HG03103 (cell line): ENCODE measurements at regions not wholly inside any gene's neighbourhood (a gene's known extent, or its start where the extent isn't known, plus 50 kb on each side); places are given as distances from the start of the nearest gene placed in this dataset.
"Not testable (repeated sequence)": the region's sequence is repeated elsewhere in the genome, so short reads cannot be mapped to it uniquely, and the experiment has no call there.

Experiments used
- ATAC-seq: cut with Tn5 transposase; IDR thresholded peaks from one replicate; pipeline ENCODE4 v1.9.1; 2021; ENCODE audit warnings: low read depth; ENCODE audit not compliant: unreplicated experiment

DNA sequence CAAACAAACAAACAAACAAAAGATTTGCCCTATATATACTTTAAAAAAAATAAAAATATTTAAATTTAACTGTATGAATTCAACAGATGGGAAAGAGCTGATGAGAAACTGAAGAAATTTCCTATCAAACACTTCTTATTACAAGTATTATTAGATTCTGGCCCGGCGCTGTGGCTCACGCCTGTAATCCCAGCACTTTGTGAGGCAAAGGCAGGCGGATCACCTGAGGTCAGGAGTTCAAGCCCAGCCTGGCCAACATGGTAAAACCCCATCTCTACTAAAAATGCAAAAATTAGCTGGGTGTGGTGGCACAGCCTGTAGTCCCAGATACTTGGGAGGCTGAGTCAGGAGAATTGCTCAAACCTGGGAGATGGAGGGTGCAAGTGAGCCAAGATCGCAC lies 180.8 kb downstream of the ABCC12 start:
- ATAC-seq = not testable (repeated sequence)

DNA sequence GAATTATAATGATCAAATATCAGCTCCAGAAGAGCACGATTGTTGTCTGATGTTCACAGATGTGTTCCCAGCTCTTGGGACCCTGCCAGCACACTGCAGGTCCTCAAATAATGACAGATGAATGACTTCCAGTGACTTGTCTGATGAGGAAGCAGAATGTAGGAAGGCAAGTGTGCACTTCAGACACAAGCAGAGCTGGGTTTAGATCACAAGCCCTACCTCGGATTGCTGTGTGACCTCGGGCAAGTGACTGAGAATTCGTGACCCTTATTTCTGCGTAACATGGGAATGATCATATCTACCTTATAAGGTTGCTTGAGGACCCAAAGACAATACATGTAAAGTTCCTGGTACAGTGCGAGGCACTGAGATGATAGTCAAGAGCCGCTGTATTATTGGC lies 182.2 kb downstream of the ABCC12 start:
- no peak for ATAC-seq

DNA sequence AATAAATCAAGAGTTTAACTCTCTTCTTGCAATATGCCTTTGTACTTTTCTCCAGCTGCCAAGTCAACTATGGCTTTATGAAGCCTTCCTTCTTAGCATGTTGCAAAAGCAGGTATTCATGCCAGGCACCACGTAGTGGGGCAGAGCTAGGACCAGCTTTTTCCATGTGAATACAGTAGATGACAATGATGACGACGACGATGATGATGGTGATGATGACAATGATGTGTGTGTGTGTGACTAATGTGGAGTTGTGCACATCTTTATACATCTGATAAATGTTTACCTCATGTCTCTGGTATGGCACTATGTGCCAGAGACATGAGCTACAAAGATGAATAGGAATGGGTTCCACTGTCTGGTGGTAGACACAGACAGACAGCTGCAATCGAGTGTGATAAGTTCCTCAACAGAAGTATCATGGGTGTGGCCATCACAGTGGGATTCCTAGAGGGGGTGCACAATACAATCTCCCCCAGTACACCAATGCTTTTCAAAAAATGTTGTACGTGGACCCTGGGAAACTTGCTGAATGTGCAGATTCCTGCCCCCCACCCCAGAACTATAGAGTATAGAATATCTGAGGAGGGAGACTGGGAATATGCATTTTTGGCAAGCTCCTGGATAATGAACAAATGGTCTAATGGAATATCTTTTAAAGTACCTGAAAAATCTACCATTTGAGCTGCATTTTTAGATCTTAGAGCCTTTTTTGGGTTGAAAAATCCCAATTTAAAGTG lies 183.4 kb downstream of the ABCC12 start:
- ATAC-seq = no peak

DNA sequence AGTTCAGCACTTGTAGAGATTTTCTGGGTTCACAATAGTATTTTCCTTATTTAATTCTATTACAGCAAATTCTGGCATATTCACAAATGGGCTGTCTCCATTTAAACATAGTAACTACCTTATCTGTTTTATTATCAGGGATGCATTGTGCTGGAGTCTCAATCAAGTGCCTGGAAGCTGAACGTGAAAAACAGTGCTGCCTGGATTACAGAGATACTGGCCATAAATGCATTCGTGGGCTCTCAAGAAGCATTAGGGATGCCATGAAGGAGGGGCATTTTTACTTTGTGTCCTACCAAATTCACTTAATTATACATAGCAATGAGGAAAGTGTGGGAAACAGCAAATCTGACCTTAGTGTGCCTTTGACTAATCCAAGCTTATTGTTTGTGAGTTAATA lies 184.6 kb downstream of the ABCC12 start:
- no peak for ATAC-seq

DNA sequence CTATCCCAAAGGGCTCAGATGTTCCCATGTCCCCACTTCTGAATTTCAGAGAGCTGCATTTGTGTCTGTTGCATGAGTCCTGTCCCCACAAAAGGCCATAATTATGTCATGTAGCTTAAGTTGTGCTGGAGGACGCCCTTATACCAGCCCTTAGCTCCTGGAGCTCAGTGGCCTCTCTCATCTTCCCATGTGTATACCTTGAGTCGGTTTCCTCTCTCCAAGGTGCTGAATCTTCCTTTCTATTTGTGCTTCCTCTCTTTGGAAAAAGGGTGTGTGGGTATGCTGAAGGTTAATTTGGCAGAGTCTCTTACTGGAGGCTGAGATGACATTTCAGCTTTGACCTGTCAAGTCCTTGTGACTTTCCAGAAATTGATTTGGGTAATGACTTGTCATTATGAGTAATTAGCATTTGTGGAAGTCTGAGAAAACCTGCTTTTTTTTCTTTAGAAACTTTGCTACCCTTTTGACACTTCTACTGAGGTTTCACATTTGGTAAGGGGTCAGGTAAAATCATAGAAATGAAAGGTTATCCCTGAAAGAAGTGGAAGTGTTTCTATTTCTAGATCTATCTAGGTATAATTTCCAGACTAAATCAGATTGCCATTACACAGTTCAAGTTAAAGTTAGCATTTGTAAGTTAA lies 185.4 kb downstream of the ABCC12 start:
- ATAC-seq = no peak

DNA sequence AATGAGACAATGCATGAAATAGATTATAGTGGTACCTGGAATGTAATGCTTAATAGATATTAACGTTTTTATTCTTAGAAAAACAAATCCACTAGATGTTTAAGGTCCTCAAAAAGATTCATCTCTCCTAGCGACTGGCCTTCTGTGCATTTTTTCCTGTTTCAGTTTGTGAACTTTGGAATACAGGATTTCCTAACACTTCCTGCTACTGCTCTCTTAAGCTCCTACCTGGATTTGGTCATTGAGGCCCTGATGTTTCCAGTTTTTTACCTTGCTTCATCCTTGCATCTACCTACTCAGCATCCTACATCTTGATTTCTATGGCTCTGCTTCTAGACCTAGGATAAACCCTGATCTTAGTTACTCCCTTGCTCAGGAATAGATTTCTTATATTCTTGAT lies 188.4 kb downstream of the ABCC12 start:
- no peak for ATAC-seq

DNA sequence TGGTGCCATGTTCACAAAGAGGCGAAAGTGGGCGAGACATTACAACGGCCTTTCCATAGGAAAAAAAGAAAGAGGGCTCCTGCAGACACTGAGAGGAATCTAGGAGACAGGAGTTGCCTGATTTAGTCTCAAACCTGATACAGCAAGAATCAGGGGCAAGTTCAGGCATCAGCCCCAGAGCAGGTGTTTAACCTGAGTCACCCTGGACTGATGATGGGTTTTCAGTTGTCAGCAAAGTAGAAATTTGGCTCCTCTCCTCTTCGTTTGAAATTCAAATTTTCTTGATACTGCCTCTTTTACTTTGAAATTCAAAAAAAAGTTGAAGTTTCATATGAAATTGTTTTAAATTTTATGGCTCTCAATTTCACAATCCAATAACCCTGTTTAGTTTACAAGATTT lies 189.5 kb downstream of the ABCC12 start:
- ATAC-seq = no peak

DNA sequence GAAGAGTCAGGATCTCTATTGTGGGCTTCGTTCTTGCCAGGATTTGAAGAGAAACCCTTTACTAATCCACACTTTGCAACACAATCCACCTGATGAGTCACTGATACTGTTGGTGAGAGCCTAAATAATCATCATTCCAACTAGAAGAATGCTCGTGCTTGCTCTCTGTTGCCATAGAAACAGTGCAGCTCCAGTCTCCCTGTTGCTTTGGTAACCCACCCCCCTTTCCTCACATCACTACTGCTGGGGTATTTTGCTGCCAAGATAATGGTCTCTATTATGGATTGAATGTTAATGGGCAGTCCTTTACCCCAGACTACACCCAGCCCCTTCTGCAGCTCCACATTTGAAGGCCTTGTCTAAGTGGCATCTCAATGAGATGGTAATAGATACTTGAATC lies 190.4 kb downstream of the ABCC12 start:
- no peak for ATAC-seq

DNA sequence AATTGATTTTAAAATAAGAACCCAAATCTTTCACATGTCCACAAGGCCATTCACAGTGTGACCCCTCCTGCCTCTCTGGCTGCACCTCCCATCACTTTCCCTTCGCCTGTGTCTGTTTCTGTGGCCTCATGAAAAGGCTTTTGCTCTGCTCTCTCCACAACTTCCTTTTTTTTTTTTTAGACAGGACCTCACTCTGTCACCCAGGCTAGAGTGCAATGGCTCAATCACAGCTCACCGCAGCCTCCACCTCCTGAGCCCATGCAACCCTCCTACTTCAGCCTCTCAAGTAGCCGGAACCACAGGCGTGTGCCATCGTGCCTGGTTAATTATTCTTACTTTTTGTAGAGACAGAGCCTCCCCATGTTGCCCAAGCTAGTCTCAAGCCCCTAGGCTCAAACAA lies 197.1 kb downstream of the ABCC12 start:
- ATAC-seq = no peak

DNA sequence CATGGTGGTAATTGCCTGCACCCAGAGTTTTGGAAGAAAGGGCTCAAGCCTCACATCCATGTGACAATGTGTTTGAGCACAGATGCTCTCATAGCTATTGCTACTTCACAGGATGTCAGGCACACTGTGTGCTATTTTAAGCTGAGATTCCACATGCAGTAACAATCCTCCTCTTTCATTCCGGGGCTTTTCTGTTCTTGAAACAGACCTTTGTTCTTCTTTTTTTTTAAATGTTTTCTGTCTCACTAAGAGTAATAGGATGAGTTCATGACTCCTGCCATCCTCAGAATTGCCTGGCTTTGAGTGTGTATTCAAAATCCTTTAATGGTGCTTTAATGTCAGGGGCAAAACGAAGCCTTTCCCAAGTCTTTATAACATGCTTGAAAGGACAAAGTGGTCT lies 198.9 kb downstream of the ABCC12 start:
- ATAC-seq = no peak

DNA sequence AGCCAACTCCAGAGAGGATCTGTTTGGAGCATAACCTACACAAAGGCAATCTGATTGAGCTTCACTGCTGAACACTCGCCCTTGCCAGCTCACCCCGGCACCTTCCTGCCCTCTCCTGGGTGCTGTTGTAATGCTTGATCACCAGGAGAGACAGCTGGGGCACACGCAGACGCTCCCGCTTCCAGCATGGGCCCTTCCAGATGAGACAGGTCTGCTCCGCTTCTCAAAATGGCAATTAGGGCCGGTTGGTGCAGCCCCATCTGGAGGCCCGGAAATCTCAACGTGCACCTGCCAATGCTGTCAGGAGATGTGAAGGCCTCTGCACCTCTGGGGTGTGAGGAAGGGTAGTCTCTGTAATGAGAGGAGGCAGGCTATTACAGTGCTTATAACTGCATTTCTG lies 206.1 kb downstream of the ABCC12 start:
- no peak for ATAC-seq

DNA sequence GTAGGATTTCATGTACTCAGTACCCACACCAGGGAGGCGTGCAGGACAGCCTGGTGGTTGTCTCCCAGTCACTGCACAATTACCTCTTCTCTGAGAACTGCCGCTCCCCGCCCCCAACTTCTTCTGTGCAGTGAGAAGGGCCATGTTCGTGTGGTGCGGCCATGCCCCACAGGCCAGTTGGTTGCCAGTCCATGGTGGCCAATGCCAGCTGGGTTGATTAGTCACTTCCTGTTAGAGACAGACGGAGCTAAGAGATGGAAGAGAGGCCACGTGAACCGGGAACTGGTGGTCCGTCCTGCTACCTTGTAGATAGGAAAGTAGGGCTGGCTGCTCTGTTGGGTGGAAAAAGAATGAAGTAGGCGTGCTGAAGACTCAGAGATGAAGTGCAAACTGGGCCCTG lies 206.5 kb downstream of the ABCC12 start:
- no peak for ATAC-seq

DNA sequence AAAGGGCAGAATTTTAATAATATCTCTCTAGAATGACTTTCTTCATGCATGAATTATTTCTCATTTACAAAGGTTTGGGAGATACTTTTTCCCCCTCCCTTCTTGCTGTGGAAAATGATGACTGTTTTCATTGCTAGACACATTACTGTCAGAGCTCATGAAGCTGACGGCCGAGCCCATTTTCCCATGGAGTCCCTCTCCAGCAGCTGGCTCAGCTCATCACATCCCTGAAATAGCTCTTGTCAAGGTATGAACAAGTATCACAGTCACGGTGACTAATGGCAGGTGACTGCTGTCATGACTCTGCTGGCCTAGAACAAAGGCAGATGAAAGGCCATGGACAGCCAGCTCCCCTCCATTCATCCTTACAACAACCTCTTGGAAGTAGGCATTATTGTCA lies 208.1 kb downstream of the ABCC12 start:
- ATAC-seq = no peak

DNA sequence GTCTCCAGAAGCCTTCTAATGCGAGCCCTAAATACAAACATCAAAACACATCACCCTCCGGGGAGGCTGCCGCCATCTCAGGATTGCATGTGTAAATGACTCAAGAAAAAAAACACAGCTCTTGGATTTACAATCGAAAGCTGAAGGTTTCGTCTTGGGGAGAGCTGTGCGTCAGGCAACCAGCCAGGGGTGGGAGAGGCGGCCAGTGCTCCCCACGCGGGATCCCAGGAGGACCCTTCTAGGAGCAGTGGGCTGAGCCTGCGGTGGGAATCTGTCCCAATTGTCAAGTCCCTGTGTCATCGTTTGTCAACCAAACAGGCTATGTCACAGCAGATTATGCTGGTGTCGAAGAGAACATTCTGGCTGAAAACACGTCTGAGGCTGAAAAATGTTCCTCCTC lies 209.7 kb downstream of the ABCC12 start:
- no peak for ATAC-seq

DNA sequence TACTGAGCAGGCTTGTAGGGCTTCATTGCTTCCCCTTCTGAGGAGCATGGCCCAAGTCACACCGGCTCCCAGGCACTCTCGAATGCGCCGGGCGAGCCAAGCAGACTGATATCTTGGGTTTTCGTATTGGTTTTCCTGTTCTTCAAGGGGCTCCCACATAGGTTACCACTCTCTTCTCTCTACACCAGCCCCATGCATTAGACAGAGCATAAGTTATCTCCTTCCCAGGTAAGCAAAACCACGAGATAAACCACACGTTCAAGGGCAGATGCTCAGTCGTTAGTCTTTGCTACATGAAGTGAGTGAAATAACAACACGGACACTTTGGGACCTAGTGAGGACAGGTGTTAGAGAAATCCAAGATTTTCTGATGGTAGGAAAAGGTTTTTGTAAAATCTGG lies 211.2 kb downstream of the ABCC12 start:
- ATAC-seq = no peak

DNA sequence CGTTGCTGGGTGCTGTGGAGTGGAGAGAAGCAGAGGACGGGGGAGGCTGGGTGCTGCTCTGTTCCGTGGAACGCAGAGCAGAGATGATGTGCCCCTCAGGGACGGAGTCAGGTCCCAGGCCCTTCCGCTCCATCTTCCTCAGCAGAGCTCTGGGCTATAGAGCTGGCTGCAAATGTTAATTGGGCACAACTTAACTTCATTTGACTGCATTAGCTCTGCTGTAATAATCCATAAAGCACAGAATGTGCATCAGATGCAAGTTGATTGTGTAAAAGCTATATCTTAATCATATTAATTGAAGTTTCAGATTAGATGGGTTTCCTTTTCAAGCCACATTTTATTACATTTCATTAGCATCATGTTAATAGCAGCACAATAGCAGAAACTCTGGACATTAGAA lies 212.6 kb downstream of the ABCC12 start:
- ATAC-seq = no peak

DNA sequence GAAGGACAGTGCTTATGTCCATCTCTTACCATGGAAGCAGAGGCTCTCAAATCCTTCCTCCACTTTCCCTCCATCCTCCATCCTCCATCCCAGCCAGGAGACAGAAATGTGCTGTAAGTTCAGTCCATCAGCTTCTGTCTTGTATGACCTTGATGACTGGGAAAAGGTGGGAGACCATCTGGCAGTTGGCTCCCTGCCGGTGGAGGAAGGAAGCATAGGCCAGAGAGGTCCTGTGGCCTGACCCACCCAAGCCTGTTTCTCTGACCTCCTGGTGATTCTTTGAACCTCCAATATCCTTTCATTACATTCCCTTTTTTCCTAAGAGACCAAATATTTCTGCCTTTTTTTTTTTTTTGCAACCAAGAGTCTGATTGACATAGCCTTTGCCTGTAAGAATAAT lies 215.3 kb downstream of the ABCC12 start:
- no peak for ATAC-seq

DNA sequence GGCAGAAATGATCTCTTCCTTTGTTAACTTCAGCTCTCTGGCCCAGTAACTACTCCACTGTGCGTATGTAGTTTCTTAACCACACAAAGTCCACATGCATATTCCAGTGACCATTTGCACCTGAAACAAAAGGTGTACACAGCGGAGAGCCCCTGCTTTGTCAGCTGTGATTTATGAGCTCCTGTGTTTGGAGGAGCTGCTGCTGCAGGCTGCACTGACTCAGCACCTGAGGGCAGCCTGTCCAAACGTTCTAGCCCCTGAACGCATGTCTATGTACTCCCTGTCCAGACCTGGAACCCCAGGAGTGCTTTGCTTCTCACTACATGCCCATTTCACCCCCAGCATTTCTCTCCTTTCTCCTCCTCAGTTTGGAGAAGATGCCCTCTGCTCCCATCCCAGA lies 216.1 kb downstream of the ABCC12 start:
- no peak for ATAC-seq

DNA sequence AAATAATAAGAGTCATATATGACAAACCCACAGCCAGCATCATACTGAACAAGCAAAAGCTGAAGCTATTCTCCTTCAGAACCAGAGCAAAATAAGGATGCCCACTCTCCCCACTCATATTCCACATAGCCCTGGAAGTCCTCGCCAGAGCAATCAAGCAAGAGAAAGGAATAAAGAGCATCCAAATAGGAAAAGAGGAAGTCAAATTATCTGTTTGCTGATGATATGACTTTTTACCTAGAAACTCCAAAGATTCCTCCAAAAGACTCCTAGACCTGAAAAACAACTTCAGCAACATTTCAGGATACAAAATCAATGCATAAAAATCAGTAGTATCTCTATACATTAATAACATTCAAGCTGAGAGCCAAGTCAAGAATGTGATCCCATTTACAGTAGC lies 217.5 kb downstream of the ABCC12 start:
- no peak for ATAC-seq

DNA sequence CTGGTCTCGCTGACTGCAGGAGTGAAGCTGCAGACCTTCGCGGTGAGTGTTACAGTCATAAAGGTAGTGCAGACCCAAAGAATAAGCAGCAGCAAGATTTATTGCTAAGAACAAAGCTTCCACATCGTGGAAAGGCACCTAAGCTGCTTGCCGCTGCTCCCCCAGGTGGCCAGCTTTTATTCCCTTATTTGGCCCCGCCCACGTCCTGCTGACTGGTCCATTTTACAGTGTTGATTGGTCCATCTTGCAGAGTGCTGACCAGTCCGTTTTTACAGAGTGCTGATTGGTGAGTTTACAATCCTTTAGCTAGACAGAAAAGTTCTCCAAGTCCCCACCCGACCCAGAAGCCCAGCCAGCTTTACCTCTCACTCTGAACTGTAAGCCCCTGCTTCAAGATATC lies 227.8 kb downstream of the ABCC12 start:
- ATAC-seq = no peak

DNA sequence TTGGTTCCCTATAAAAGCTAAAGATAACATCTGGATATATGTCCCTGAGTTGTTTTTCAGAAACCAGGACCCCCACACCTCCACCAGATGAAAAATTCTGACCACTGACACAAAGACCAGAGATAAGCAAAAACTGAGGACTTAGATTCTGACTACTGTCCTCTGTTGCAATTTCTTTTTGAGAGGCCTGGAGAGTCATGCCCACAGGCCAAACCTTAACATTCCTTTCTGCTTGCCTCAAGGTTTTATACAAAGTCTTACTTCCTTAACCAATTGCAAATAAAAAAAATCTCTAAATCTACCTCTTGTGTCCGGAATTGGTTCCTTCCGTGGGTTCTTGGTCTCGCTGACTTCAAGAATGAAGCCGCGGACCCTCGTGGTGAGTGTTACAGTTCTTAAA lies 228.5 kb downstream of the ABCC12 start:
- ATAC-seq = no peak

DNA sequence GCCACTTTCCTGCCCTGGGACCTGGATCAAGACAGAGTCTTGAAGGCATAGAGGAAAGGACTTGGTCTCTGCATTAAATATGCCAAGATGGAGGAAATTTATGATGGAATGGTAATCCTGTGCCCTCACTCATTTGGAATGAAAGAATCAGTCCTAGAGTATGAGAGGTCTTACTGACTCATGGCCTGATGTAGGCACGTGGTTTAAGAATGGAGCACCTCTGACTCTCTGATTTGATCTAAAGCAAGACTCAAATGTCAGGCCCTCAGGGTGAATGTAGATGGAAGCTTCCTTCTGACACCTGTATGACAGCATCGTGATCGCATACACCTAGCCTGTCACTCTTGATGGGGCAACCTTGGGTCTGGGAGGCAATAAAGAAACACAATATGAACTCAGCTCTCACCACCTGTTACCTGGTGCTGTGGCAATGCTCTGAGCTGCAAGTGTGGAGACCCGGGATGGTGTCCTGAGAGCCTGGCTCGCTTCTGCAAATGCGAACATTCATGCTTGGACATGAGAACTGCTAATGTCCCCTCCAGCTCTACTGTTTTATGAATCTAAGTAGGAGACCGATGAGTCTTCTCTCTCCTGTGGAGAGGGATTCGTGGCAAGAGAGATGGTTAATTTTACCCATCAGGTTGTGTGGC lies 229.9 kb downstream of the ABCC12 start:
- ATAC-seq = no peak
